A549 (cell line): ENCODE measurements at regions not wholly inside any gene's neighbourhood (a gene's known extent, or its start where the extent isn't known, plus 50 kb on each side); places are given as distances from the start of the nearest gene placed in this dataset.

Experiments
- BHLHE40 ChIP-seq: IDR thresholded peaks from 2 replicates; pipeline ENCODE4 v1.6.1; 2012; ENCODE audit warnings: low read depth, low read length, inconsistent platforms
- EP300 ChIP-seq, 2 experiments: fragments of >200 bp; sonication (Bioruptor Twin); formaldehyde crosslinking; IDR thresholded peaks; 2 replicates in 1 of 2; 3 replicates in 1 of 2; pipeline ENCODE4 v1.6.1; 2016 to 2017
- HDAC2 ChIP-seq: fragments of 200-600 bp; sonication (generic); IDR thresholded peaks from 2 replicates; pipeline ENCODE4 v1.6.1; 2016
- JUN ChIP-seq, 2 experiments: fragments of >200 bp; sonication (Bioruptor Twin); formaldehyde crosslinking; IDR thresholded peaks; 2 replicates in 1 of 2; 3 replicates in 1 of 2; pipeline ENCODE4 v1.6.1; 2016 to 2017
- JUNB ChIP-seq: fragments of >200 bp; sonication (Bioruptor Twin); formaldehyde crosslinking; IDR thresholded peaks from 2 replicates; pipeline ENCODE4 v1.6.1; 2016
- NR3C1 ChIP-seq: fragments of >200 bp; sonication (Bioruptor Twin); formaldehyde crosslinking; IDR thresholded peaks from 3 replicates; pipeline ENCODE4 v1.6.1; 2017
- RAD21 ChIP-seq, 2 experiments: fragments of >200 bp in 1 of 2; sonication (Bioruptor Twin) in 1 of 2; formaldehyde crosslinking in 1 of 2; IDR thresholded peaks in 1 of 2; conservative IDR thresholded peaks in 1 of 2; 2 replicates in 1 of 2; 3 replicates in 1 of 2; pipeline ENCODE4 v1.6.1; 2012 to 2018; ENCODE audit warnings: inconsistent platforms in 1 of 2
- RNF2 ChIP-seq: fragments of 200-600 bp; sonication (generic); IDR thresholded peaks from 2 replicates; pipeline ENCODE4 v1.6.1; 2016; ENCODE audit warnings: low read depth, mild to moderate bottlenecking, antibody characterized with exemption, moderate library complexity, borderline replicate concordance
- TF ChIP-seq, protein P1 (sequence below): fragments of >200 bp; sonication (Bioruptor Twin); formaldehyde crosslinking; IDR thresholded peaks from 3 replicates; pipeline ENCODE4 v1.5.1; 2016
- TF ChIP-seq, protein P2 (sequence below): IDR thresholded peaks from 2 replicates; pipeline ENCODE4 v1.6.1; 2012
- TF ChIP-seq, protein P3 (sequence below): fragments of 200-600 bp; sonication (generic); IDR thresholded peaks from 2 replicates; pipeline ENCODE4 v1.6.1; 2016; ENCODE audit warnings: antibody characterized with exemption, mild to moderate bottlenecking, moderate library complexity

DNA sequence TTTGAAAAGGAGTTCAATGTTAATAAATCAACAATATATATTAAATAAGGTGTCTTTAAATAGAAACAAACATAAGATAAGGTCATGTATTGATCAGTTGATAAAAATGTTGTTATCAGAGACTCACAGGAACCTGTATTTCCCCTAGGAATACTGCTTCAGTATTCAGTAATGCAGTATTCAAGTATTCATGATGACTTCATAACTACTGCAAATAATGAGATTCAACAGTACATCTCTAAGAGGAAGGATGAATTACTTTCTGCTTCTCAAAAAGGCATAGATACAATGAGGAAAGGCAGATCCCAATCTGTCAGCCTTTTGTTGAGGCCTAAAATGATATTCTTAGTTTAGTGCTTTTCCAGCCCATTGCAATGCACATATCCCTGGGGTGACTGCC, 73.7 kb downstream of the MAGEB17 start:
- TF ChIP-seq, protein P1, sequence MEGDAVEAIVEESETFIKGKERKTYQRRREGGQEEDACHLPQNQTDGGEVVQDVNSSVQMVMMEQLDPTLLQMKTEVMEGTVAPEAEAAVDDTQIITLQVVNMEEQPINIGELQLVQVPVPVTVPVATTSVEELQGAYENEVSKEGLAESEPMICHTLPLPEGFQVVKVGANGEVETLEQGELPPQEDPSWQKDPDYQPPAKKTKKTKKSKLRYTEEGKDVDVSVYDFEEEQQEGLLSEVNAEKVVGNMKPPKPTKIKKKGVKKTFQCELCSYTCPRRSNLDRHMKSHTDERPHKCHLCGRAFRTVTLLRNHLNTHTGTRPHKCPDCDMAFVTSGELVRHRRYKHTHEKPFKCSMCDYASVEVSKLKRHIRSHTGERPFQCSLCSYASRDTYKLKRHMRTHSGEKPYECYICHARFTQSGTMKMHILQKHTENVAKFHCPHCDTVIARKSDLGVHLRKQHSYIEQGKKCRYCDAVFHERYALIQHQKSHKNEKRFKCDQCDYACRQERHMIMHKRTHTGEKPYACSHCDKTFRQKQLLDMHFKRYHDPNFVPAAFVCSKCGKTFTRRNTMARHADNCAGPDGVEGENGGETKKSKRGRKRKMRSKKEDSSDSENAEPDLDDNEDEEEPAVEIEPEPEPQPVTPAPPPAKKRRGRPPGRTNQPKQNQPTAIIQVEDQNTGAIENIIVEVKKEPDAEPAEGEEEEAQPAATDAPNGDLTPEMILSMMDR: no peak
- TF ChIP-seq JUN (IDR thresholded peaks at IDR 0.05): no peak
- no peak for TF ChIP-seq HDAC2
- TF ChIP-seq NR3C1: no peak
- TF ChIP-seq, protein P2, sequence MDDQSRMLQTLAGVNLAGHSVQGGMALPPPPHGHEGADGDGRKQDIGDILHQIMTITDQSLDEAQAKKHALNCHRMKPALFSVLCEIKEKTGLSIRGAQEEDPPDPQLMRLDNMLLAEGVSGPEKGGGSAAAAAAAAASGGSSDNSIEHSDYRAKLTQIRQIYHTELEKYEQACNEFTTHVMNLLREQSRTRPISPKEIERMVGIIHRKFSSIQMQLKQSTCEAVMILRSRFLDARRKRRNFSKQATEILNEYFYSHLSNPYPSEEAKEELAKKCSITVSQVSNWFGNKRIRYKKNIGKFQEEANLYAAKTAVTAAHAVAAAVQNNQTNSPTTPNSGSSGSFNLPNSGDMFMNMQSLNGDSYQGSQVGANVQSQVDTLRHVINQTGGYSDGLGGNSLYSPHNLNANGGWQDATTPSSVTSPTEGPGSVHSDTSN: no peak
- TF ChIP-seq, protein P3, sequence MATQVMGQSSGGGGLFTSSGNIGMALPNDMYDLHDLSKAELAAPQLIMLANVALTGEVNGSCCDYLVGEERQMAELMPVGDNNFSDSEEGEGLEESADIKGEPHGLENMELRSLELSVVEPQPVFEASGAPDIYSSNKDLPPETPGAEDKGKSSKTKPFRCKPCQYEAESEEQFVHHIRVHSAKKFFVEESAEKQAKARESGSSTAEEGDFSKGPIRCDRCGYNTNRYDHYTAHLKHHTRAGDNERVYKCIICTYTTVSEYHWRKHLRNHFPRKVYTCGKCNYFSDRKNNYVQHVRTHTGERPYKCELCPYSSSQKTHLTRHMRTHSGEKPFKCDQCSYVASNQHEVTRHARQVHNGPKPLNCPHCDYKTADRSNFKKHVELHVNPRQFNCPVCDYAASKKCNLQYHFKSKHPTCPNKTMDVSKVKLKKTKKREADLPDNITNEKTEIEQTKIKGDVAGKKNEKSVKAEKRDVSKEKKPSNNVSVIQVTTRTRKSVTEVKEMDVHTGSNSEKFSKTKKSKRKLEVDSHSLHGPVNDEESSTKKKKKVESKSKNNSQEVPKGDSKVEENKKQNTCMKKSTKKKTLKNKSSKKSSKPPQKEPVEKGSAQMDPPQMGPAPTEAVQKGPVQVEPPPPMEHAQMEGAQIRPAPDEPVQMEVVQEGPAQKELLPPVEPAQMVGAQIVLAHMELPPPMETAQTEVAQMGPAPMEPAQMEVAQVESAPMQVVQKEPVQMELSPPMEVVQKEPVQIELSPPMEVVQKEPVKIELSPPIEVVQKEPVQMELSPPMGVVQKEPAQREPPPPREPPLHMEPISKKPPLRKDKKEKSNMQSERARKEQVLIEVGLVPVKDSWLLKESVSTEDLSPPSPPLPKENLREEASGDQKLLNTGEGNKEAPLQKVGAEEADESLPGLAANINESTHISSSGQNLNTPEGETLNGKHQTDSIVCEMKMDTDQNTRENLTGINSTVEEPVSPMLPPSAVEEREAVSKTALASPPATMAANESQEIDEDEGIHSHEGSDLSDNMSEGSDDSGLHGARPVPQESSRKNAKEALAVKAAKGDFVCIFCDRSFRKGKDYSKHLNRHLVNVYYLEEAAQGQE: no peak
- no peak for TF ChIP-seq RAD21 (conservative IDR thresholded peaks at IDR 0.05 in 1 of 2, IDR thresholded peaks at IDR 0.05 in 1 of 2)
- no peak for TF ChIP-seq RNF2
- TF ChIP-seq BHLHE40: no peak
- no peak for TF ChIP-seq EP300 (IDR thresholded peaks at IDR 0.05)
- no peak for TF ChIP-seq JUNB
